IMR-90 (cell line): ENCODE measurements at regions not wholly inside any gene's neighbourhood (a gene's known extent, or its start where the extent isn't known, plus 50 kb on each side); places are given as distances from the start of the nearest gene placed in this dataset.

ENCODE experiments used
- ATAC-seq: fragments of 200-7000 bp; cut with Tn5 transposase; 2 replicates; pipeline ENCODE4 v1.9.1; 2020; ENCODE audit warnings: low read depth, mild to moderate bottlenecking, moderate library complexity
- BruUV-seq: library from RNA; stranded (reverse); fragments of 400-500 nt; replicated peaks from 2 replicates; lab custom pipeline; 2021; lab: Mats Ljungman, UMichigan
- CTCF ChIA-PET: fragments of 300-600 bp; formaldehyde crosslinking; extraction: SDS; loops from one replicate; lab custom pipeline; 2021; ENCODE audit warnings: antibody characterized with exemption; lab: Yijun Ruan, JAX
- POLR2A ChIA-PET: fragments of 300-600 bp; sonication (Branson Sonifier 250); formaldehyde crosslinking; loops from one replicate; lab custom pipeline; 2022; ENCODE audit warnings: antibody characterized with exemption; ENCODE audit not compliant: unreplicated experiment; lab: Charles Lee
- DNase-seq: peaks from one replicate; pipeline ENCODE4 v3.0.0; 2013
- H2AFZ ChIP-seq: replicated peaks from 2 replicates; pipeline ENCODE3; 2013; ENCODE audit warnings: low read length, mild to moderate bottlenecking; ENCODE audit not compliant: poor library complexity
- H2AK5ac ChIP-seq: 2 replicates; pipeline ENCODE4 v1.6.1; 2013; ENCODE audit warnings: low read depth, low read length, inconsistent platforms
- H2AK9ac ChIP-seq: replicated peaks from 2 replicates; pipeline ENCODE3; 2013; ENCODE audit warnings: mild to moderate bottlenecking, low read depth, low read length, moderate library complexity; ENCODE audit not compliant: poor library complexity
- H2BK120ac ChIP-seq: 2 replicates; pipeline ENCODE4 v1.6.1; 2013; ENCODE audit warnings: low read depth, low read length, inconsistent platforms
- H2BK15ac ChIP-seq: 3 replicates; pipeline ENCODE4 v1.6.1; 2013; ENCODE audit warnings: low read depth, low read length, inconsistent platforms
- H2BK20ac ChIP-seq: 2 replicates; pipeline ENCODE4 v1.6.1; 2013; ENCODE audit warnings: low read depth, mild to moderate bottlenecking, inconsistent platforms, low read length, moderate library complexity
- H2BK5ac ChIP-seq: 2 replicates; pipeline ENCODE4 v1.6.1; 2013; ENCODE audit warnings: mild to moderate bottlenecking, low read depth, low read length, inconsistent platforms; ENCODE audit not compliant: poor library complexity, severe bottlenecking
- H3K14ac ChIP-seq: replicated peaks from 2 replicates; pipeline ENCODE4 v1.6.1; 2013; ENCODE audit warnings: low read depth, low read length, inconsistent platforms
- H3K18ac ChIP-seq: 2 replicates; pipeline ENCODE4 v1.6.1; 2013; ENCODE audit warnings: low read depth, low read length, control low read depth
- H3K23ac ChIP-seq: 2 replicates; pipeline ENCODE4 v1.6.1; 2013; ENCODE audit warnings: low read depth, low read length, inconsistent platforms
- H3K27ac ChIP-seq: 2 replicates; pipeline ENCODE4 v1.5.1; 2013; ENCODE audit warnings: mild to moderate bottlenecking, control low read depth, low read length; ENCODE audit not compliant: insufficient read depth
- H3K27me3 ChIP-seq: 2 replicates; pipeline ENCODE4 v1.6.1; 2013; ENCODE audit warnings: low read length; ENCODE audit not compliant: control insufficient read depth, insufficient read depth
- H3K36me3 ChIP-seq: 2 replicates; pipeline ENCODE4 v1.6.1; 2013; ENCODE audit warnings: low read length, mixed read lengths; ENCODE audit not compliant: control insufficient read depth, insufficient read depth
- H3K4ac ChIP-seq: 2 replicates; pipeline ENCODE4 v1.6.1; 2013; ENCODE audit warnings: low read depth, low read length, inconsistent platforms
- H3K4me1 ChIP-seq: 2 replicates; pipeline ENCODE4 v1.6.1; 2013; ENCODE audit warnings: low read length, mixed read lengths; ENCODE audit not compliant: control insufficient read depth, insufficient read depth
- H3K4me2 ChIP-seq: 2 replicates; pipeline ENCODE4 v1.6.1; 2013; ENCODE audit warnings: low read depth, mild to moderate bottlenecking, control low read depth, low read length, moderate library complexity
- H3K4me3 ChIP-seq: 2 replicates; pipeline ENCODE4 v1.5.1; 2013; ENCODE audit warnings: low read depth, mild to moderate bottlenecking, control low read depth, low read length, moderate library complexity; ENCODE audit not compliant: insufficient read depth
- H3K56ac ChIP-seq: 2 replicates; pipeline ENCODE4 v1.6.1; 2013; ENCODE audit warnings: low read length, inconsistent platforms; ENCODE audit not compliant: insufficient read depth; ENCODE audit errors: extremely low read depth
- H3K79me1 ChIP-seq, 2 experiments: 2 replicates each; pipeline ENCODE4 v1.6.1; 2013; ENCODE audit warnings: low read length in 2 of 2, inconsistent platforms in 1 of 2, low read depth in 1 of 2
- H3K9ac ChIP-seq: 2 replicates; pipeline ENCODE4 v1.6.1; 2013; ENCODE audit warnings: low read depth, low read length, control low read depth
- H3K9me1 ChIP-seq: 2 replicates; pipeline ENCODE4 v1.6.1; 2013; ENCODE audit warnings: low read length, inconsistent platforms; ENCODE audit not compliant: insufficient read depth
- H3K9me3 ChIP-seq: 2 replicates; pipeline ENCODE4 v1.6.1; 2013; ENCODE audit warnings: low read length; ENCODE audit not compliant: control insufficient read depth, insufficient read depth
- H4K20me1 ChIP-seq: 2 replicates; pipeline ENCODE4 v1.6.1; 2013; ENCODE audit warnings: low read length, inconsistent platforms; ENCODE audit not compliant: insufficient read depth
- H4K5ac ChIP-seq: 2 replicates; pipeline ENCODE4 v1.6.1; 2013; ENCODE audit warnings: mild to moderate bottlenecking, low read depth, low read length, control low read depth
- H4K8ac ChIP-seq, 2 experiments: 2 replicates each; pipeline ENCODE4 v1.6.1; 2013; ENCODE audit warnings: low read depth in 2 of 2, low read length in 2 of 2, control low read depth in 1 of 2, inconsistent platforms in 1 of 2
- H4K91ac ChIP-seq: 2 replicates; pipeline ENCODE4 v1.6.1; 2013; ENCODE audit warnings: low read depth, low read length, inconsistent platforms; ENCODE audit not compliant: insufficient read depth
- BHLHE40 ChIP-seq: fragments of 150-350 bp; IDR thresholded peaks from 2 replicates; pipeline ENCODE4 v1.6.1; 2016; ENCODE audit warnings: mild to moderate bottlenecking, low read depth, low read length
- CEBPB ChIP-seq: IDR thresholded peaks from 2 replicates; pipeline ENCODE4 v1.6.1; 2012; ENCODE audit warnings: low read depth, low read length, improper control_type of control experiment
- CHD1 ChIP-seq: IDR thresholded peaks from 2 replicates; pipeline ENCODE4 v1.6.1; 2012; ENCODE audit warnings: low read depth, low read length, improper control_type of control experiment
- FOS ChIP-seq: fragments of 150-350 bp; IDR thresholded peaks from 2 replicates; pipeline ENCODE4 v1.6.1; 2016; ENCODE audit warnings: low read depth, low read length
- MAFK ChIP-seq: IDR thresholded peaks from 2 replicates; pipeline ENCODE4 v1.6.1; 2012; ENCODE audit warnings: low read depth, low read length, improper control_type of control experiment
- MAZ ChIP-seq: IDR thresholded peaks from 2 replicates; pipeline ENCODE4 v1.6.1; 2012; ENCODE audit warnings: low read depth, mild to moderate bottlenecking, low read length, improper control_type of control experiment, moderate library complexity, borderline replicate concordance
- NFE2L2 ChIP-seq: fragments of 150-350 bp; IDR thresholded peaks from 2 replicates; pipeline ENCODE4 v1.6.1; 2016; ENCODE audit warnings: low read depth, mild to moderate bottlenecking, low read length
- POLR2A ChIP-seq: IDR thresholded peaks from 2 replicates; pipeline ENCODE4 v1.6.1; 2012; ENCODE audit warnings: mild to moderate bottlenecking, low read depth, low read length
- RAD21 ChIP-seq: IDR thresholded peaks from 2 replicates; pipeline ENCODE4 v1.6.1; 2012; ENCODE audit warnings: low read length, improper control_type of control experiment
- RCOR1 ChIP-seq: IDR thresholded peaks from 2 replicates; pipeline ENCODE4 v1.6.1; 2012; ENCODE audit warnings: mild to moderate bottlenecking, low read length, improper control_type of control experiment; ENCODE audit not compliant: insufficient replicate concordance
- RFX5 ChIP-seq: IDR thresholded peaks from 2 replicates; pipeline ENCODE4 v1.8.0; 2012; ENCODE audit warnings: low read depth, mild to moderate bottlenecking, low read length, moderate library complexity
- SMC3 ChIP-seq: fragments of 150-350 bp; IDR thresholded peaks from 2 replicates; pipeline ENCODE4 v1.6.1; 2016; ENCODE audit warnings: low read depth, mild to moderate bottlenecking, antibody characterized with exemption, low read length, moderate library complexity
- USF2 ChIP-seq: fragments of 150-350 bp; IDR thresholded peaks from 2 replicates; pipeline ENCODE4 v1.6.1; 2017; ENCODE audit warnings: mild to moderate bottlenecking, antibody characterized with exemption, low read length, low read depth
- WGBS, 2 experiments: methylation state at CpG; one replicate each; pipeline versions ENCODE4 v1.1.5 to v1.1.7; 2013; ENCODE audit warnings: missing lambda C conversion rate in 2 of 2; ENCODE audit not compliant: insufficient read length in 1 of 2; ENCODE audit errors: extremely low coverage in 2 of 2; 5-methylcytosine and 5-hydroxymethylcytosine counted together
- dilution Hi-C: fragments of 300-500 bp; cut with HindIII; formaldehyde crosslinking; loops from one replicate; pipeline ENCODE4 v1.14.3; 2018; ENCODE audit warnings: low sequenced_read_pairs; ENCODE audit not compliant: unreplicated experiment
- in situ Hi-C: fragments of 300-500 bp; cut with MboI; formaldehyde crosslinking; loops from 3 replicates; pipeline ENCODE4 v1.14.3; 2019; ENCODE audit warnings: low sequenced_read_pairs, inconsistent platforms, mixed read lengths
- intact Hi-C: fragments of 100-400 bp; cut with micrococcal nuclease; formaldehyde crosslinking; loops from 2 replicates; pipeline ENCODE4 v1.10.0; 2022
- TF ChIP-seq, protein P1 (sequence below): fragments of 150-350 bp; IDR thresholded peaks from 2 replicates; pipeline ENCODE4 v1.6.1; 2016; ENCODE audit warnings: low read depth, mild to moderate bottlenecking, low read length, moderate library complexity, borderline replicate concordance
- TF ChIP-seq, protein P2 (sequence below): conservative IDR thresholded peaks from 2 replicates; pipeline ENCODE4 v1.5.1; 2012; ENCODE audit warnings: mild to moderate bottlenecking, low read depth, low read length, improper control_type of control experiment

GRCh38 chrY:12422536-12422935 lies 278.5 kb upstream of the USP9Y start:
- intact Hi-C loops: no loop called here
- Histone ChIP-seq H3K4me2 (no peak overlapping the region), H2AFZ (no peak overlapping the region), H3K79me1 (no peaks in the 10 kb centered on the region), H3K9me1 (no peaks in the 10 kb centered on the region), H3K27me3 (no peaks in the 10 kb centered on the region), H3K4me1 (no peaks in the 10 kb centered on the region), H2BK120ac (no peak overlapping the region), H3K23ac (no peak overlapping the region), H3K4me3 (no peak overlapping the region), H3K56ac (no peak overlapping the region), H3K9ac (no peak overlapping the region), H4K91ac (no peak overlapping the region), H2BK5ac (no peak overlapping the region), H2BK20ac (no peak overlapping the region), H2AK9ac (no peak overlapping the region), H4K5ac (no peak overlapping the region), H3K18ac (no peak overlapping the region), H3K4ac (no peak overlapping the region), H3K36me3 (no peaks in the 10 kb centered on the region), H2AK5ac (no peak overlapping the region), H4K8ac (no peak overlapping the region), H3K9me3 (no peaks in the 10 kb centered on the region), H2BK15ac (no peak overlapping the region), H3K27ac (no peak overlapping the region), H4K20me1 (no peaks in the 10 kb centered on the region), H3K14ac (no peak overlapping the region)
- dilution Hi-C loops: no loop called here
- in situ Hi-C loops: no loop called here
- no peak for DNase-seq
- no CpG with 5 or more reads among the region's 5 CpGs for WGBS, 2 experiments
- no peak for ATAC-seq
- CTCF ChIA-PET: no interaction called here
- BruUV-seq: no TSS peak
- POLR2A ChIA-PET: no interaction called here
- TF ChIP-seq NFE2L2 (no peak), MAFK (no peak), CEBPB (no peak), RAD21 (no peak), POLR2A (no peak), CHD1 (no peak), BHLHE40 (no peak), SMC3 (no peak), FOS (no peak), USF2 (no peak), RFX5 (no peak), MAZ (no peak), RCOR1 (no peak)
- TF ChIP-seq, protein P1, sequence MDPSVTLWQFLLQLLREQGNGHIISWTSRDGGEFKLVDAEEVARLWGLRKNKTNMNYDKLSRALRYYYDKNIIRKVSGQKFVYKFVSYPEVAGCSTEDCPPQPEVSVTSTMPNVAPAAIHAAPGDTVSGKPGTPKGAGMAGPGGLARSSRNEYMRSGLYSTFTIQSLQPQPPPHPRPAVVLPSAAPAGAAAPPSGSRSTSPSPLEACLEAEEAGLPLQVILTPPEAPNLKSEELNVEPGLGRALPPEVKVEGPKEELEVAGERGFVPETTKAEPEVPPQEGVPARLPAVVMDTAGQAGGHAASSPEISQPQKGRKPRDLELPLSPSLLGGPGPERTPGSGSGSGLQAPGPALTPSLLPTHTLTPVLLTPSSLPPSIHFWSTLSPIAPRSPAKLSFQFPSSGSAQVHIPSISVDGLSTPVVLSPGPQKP: no peak
- TF ChIP-seq, protein P2, sequence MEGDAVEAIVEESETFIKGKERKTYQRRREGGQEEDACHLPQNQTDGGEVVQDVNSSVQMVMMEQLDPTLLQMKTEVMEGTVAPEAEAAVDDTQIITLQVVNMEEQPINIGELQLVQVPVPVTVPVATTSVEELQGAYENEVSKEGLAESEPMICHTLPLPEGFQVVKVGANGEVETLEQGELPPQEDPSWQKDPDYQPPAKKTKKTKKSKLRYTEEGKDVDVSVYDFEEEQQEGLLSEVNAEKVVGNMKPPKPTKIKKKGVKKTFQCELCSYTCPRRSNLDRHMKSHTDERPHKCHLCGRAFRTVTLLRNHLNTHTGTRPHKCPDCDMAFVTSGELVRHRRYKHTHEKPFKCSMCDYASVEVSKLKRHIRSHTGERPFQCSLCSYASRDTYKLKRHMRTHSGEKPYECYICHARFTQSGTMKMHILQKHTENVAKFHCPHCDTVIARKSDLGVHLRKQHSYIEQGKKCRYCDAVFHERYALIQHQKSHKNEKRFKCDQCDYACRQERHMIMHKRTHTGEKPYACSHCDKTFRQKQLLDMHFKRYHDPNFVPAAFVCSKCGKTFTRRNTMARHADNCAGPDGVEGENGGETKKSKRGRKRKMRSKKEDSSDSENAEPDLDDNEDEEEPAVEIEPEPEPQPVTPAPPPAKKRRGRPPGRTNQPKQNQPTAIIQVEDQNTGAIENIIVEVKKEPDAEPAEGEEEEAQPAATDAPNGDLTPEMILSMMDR: no peak
